K562 (cell line): ENCODE measurements at regions not wholly inside any gene's neighbourhood (a gene's known extent, or its start where the extent isn't known, plus 50 kb on each side); places are given as distances from the start of the nearest gene placed in this dataset.

ENCODE experiments used
- ATAC-seq: fragments of 200-7000 bp; cut with Tn5 transposase; 3 replicates; pipeline ENCODE4 v1.9.1; 2020; ENCODE audit warnings: moderate library complexity
- BruUV-seq: library from RNA; stranded (reverse); fragments of 400-500 nt; replicated peaks from 2 replicates; lab custom pipeline; 2021; lab: Mats Ljungman, UMichigan
- CTCF ChIA-PET: fragments of 300-600 bp; formaldehyde crosslinking; extraction: SDS; loops from one replicate; lab custom pipeline; 2021; ENCODE audit warnings: low intra/inter-chr PET ratio; lab: Yijun Ruan, JAX
- POLR2A ChIA-PET: fragments of 300-600, 350-650 bp; sonication (Branson Sonifier 250); formaldehyde crosslinking; extraction: SDS; loops from one replicate; lab custom pipeline; 2021; ENCODE audit warnings: antibody characterized with exemption, inconsistent platforms; lab: Yijun Ruan, JAX
- DNase-seq, 4 experiments: peaks; one replicate each; pipeline versions ENCODE4 v3.0.0 to v3.0.0-alpha.2; 2011 to 2018; ENCODE audit warnings: low spot score in 3 of 4, mixed read lengths in 3 of 4; ENCODE audit errors: extremely low read depth in 1 of 4
- FAIRE-seq: peaks from 2 replicates; lab custom pipeline; 2011; peaks lifted over from hg19 to GRCh38; lab: Jason Lieb, UNC
- H2AFZ ChIP-seq: 2 replicates; pipeline ENCODE4 v1.6.0; 2011; ENCODE audit warnings: low read depth, low read length, control low read depth, inconsistent platforms
- H3K27ac ChIP-seq: fragments of 200-600 bp; 3 replicates; pipeline ENCODE4 v1.8.0; 2011; ENCODE audit warnings: low read depth, mild to moderate bottlenecking, control low read depth, inconsistent platforms, low read length, moderate library complexity, mixed read lengths; ENCODE audit errors: extremely low read depth
- H3K27me3 ChIP-seq, 2 experiments: fragments of 300-600 bp in 1 of 2; 2 replicates in 1 of 2; 3 replicates in 1 of 2; pipeline versions ENCODE4 v1.6.0 to v1.8.0; 2011; ENCODE audit warnings: inconsistent platforms in 2 of 2, low read length in 2 of 2, mild to moderate bottlenecking in 1 of 2, mixed read lengths in 1 of 2, moderate library complexity in 1 of 2; ENCODE audit not compliant: control insufficient read depth in 2 of 2, insufficient read depth in 2 of 2
- H3K36me3 ChIP-seq: fragments of 300-600 bp; 3 replicates; pipeline ENCODE4 v1.8.0; 2011; ENCODE audit warnings: mild to moderate bottlenecking, low read length, inconsistent platforms; ENCODE audit not compliant: control insufficient read depth, insufficient read depth
- H3K4me1 ChIP-seq, 2 experiments: fragments of 200-600 bp in 1 of 2; replicated peaks in 1 of 2; 2 replicates in 1 of 2; 3 replicates in 1 of 2; pipeline versions ENCODE4 v1.5.1 to v1.8.0; 2011; ENCODE audit warnings: inconsistent platforms in 2 of 2, low read length in 2 of 2, mild to moderate bottlenecking in 1 of 2, mixed read lengths in 1 of 2, moderate library complexity in 1 of 2; ENCODE audit not compliant: control insufficient read depth in 2 of 2, insufficient read depth in 2 of 2
- H3K4me2 ChIP-seq: 2 replicates; pipeline ENCODE4 v1.6.1; 2011; ENCODE audit warnings: low read length, control low read depth, inconsistent platforms, mixed read lengths; ENCODE audit not compliant: insufficient read depth
- H3K4me3 ChIP-seq: fragments of 200-600 bp; sonication (generic), shearing (Covaris generic); 2 replicates; pipeline ENCODE4 v1.5.1; 2016; ENCODE audit warnings: control low read depth, inconsistent platforms
- H3K79me2 ChIP-seq: fragments of 200-600 bp; 3 replicates; pipeline ENCODE4 v1.8.0; 2011; ENCODE audit warnings: low read length, inconsistent platforms; ENCODE audit not compliant: control insufficient read depth, insufficient read depth
- H3K9ac ChIP-seq, 2 experiments: 2 replicates each; pipeline versions ENCODE4 v1.6.0 to v1.6.1; 2011; ENCODE audit warnings: low read depth in 2 of 2, low read length in 2 of 2, control low read depth in 1 of 2, inconsistent platforms in 1 of 2, mild to moderate bottlenecking in 1 of 2, mixed read lengths in 1 of 2; ENCODE audit not compliant: insufficient read depth in 1 of 2
- H3K9me1 ChIP-seq: one replicate; pipeline ENCODE4 v1.6.0; 2011; ENCODE audit warnings: inconsistent platforms, mild to moderate bottlenecking, low read length, moderate library complexity; ENCODE audit not compliant: control insufficient read depth, insufficient read depth
- H3K9me3 ChIP-seq: replicated peaks from 2 replicates; pipeline ENCODE4 v1.5.1; 2011; ENCODE audit warnings: low read depth, low read length, inconsistent platforms; ENCODE audit not compliant: control insufficient read depth, insufficient read depth
- H4K20me1 ChIP-seq: replicated peaks from 2 replicates; pipeline ENCODE4 v1.6.1; 2011; ENCODE audit warnings: low read length, inconsistent platforms, mixed read lengths; ENCODE audit not compliant: control insufficient read depth, insufficient read depth
- DMBX1 ChIP-seq: fragments of 250-450 bp; sonication (Bioruptor Pico); IDR thresholded peaks from 2 replicates; pipeline ENCODE4 v1.8.0; 2022; ENCODE audit warnings: inconsistent platforms, mild to moderate bottlenecking, moderate library complexity, borderline replicate concordance
- DPF2 ChIP-seq: fragments of 450-650 bp; IDR thresholded peaks from 2 replicates; pipeline ENCODE4 v1.6.1; 2016
- LCOR ChIP-seq: sonication (generic); formaldehyde crosslinking; IDR thresholded peaks from 2 replicates; pipeline ENCODE4 v1.8.0; 2022; ENCODE audit warnings: mild to moderate bottlenecking, missing genetic modification reagents
- NR2C2 ChIP-seq, 2 experiments: fragments of 200-800 bp in 1 of 2; sonication (Bioruptor generic) in 1 of 2; sonication (generic) in 1 of 2; formaldehyde crosslinking in 1 of 2; IDR thresholded peaks; 2 replicates each; pipeline versions ENCODE4 v1.6.1 to v1.8.0; 2016 to 2022; ENCODE audit warnings: mild to moderate bottlenecking in 1 of 2, missing compliant biosample characterization in 1 of 2, missing genetic modification characterization in 1 of 2, missing genetic modification reagents in 1 of 2
- RREB1 ChIP-seq: fragments of 250-450 bp; sonication (Bioruptor Pico); IDR thresholded peaks from 2 replicates; pipeline ENCODE4 v1.4.0; 2020
- SMAD4 ChIP-seq: fragments of 250-450 bp; sonication (Bioruptor Pico); conservative IDR thresholded peaks from 2 replicates; pipeline ENCODE4 v1.8.0; 2021; ENCODE audit warnings: inconsistent platforms, mild to moderate bottlenecking, moderate library complexity
- ZNF124 ChIP-seq: sonication (generic); formaldehyde crosslinking; IDR thresholded peaks from 2 replicates; pipeline ENCODE4 v1.8.1; 2022; ENCODE audit warnings: missing genetic modification reagents
- WGBS: fragments of 100-300 bp; shearing (Covaris generic); methylation state at CpG from one replicate; pipeline ENCODE4 v1.1.6; 2016; ENCODE audit warnings: low coverage, mixed read lengths; ENCODE audit not compliant: insufficient coverage; ENCODE audit errors: missing lambda C conversion rate; 5-methylcytosine and 5-hydroxymethylcytosine counted together
- in situ Hi-C: fragments of 300-500 bp; cut with MboI; formaldehyde crosslinking; loops from 4 replicates; pipeline ENCODE4 v1.15.0; 2018; ENCODE audit warnings: inconsistent platforms, mixed read lengths
- intact Hi-C: fragments of 100-400 bp; cut with micrococcal nuclease; formaldehyde crosslinking; loops from 2 replicates; pipeline ENCODE4 v1.14.2; 2022

- TF ChIP-seq SMAD4 (CRISPR knock-in tag): no peak
- TF ChIP-seq NR2C2 (CRISPR knock-in tag; IDR thresholded peaks at IDR 0.05): no peak
- TF ChIP-seq NR2C2 (tag; IDR thresholded peaks at IDR 0.05): no peak
- TF ChIP-seq, all 486 proteins: peak for 0
Measured at GRCh38 chr11:82261367-82261766, 472.3 kb downstream of the FAM181B start (continued).

- H3K4me3 ChIP-seq: no peak overlapping the region
- TF ChIP-seq ZNF124 (no peak), LCOR (CRISPR knock-in tag) (no peak), RREB1 (CRISPR knock-in tag) (no peak), DMBX1 (CRISPR knock-in tag) (no peak), DPF2 (no peak)
- H4K20me1 ChIP-seq: no peaks in the 10 kb centered on the region
- no peaks in the 10 kb centered on the region; the same call in 1 of the 2 replicates for H3K9me3 ChIP-seq
- no peak overlapping the region for H3K27ac ChIP-seq
- FAIRE-seq (no peak), DNase-seq (no peak), ATAC-seq (no peak)
- ChIA-PET POLR2A (no interaction called here), CTCF (no interaction called here)
- H3K27me3 ChIP-seq: no peaks in the 10 kb centered on the region
- in situ Hi-C loops: no loop called here
- WGBS: 0% methylated on average over 2 of the region's 2 CpGs
- H2AFZ ChIP-seq: no peak overlapping the region
- intact Hi-C loops: no loop called here
- H3K4me2 ChIP-seq: no peak overlapping the region
- BruUV-seq: no TSS peak
- no peaks in the 10 kb centered on the region for H3K36me3 ChIP-seq
- no peak overlapping the region for H3K9ac ChIP-seq
- H3K9me1 ChIP-seq: no peaks in the 10 kb centered on the region
- H3K4me1 ChIP-seq: no peaks in the 10 kb centered on the region
- H3K79me2 ChIP-seq: no peaks in the 10 kb centered on the region
Measured at GRCh38 chr11:82250047-82250446, 483.6 kb downstream of the FAM181B start.
